Panc1 (cell line): ENCODE measurements at regions not wholly inside any gene's neighbourhood (a gene's known extent, or its start where the extent isn't known, plus 50 kb on each side); places are given as distances from the start of the nearest gene placed in this dataset.

ENCODE experiments used
- CTCF ChIP-seq: fragments of 450-650 bp; IDR thresholded peaks from 2 replicates; pipeline ENCODE4 v1.5.1; 2017; ENCODE audit warnings: mild to moderate bottlenecking
- POLR2AphosphoS5 ChIP-seq: IDR thresholded peaks from 2 replicates; pipeline ENCODE4 v1.6.1; 2012; ENCODE audit warnings: mild to moderate bottlenecking, low read depth, low read length, moderate library complexity
- SIN3A ChIP-seq: IDR thresholded peaks from 2 replicates; pipeline ENCODE4 v1.6.1; 2012; ENCODE audit warnings: low read depth, mild to moderate bottlenecking, low read length, moderate library complexity, borderline replicate concordance; ENCODE audit not compliant: insufficient read depth

GRCh38 chrX:95626748-95627147 is 1057.9 kb upstream of the DIAPH2 start:
- TF ChIP-seq CTCF (no peak), POLR2AphosphoS5 (no peak), SIN3A (no peak)
